MCF 10A (cell line): ENCODE measurements at regions not wholly inside any gene's neighbourhood (a gene's known extent, or its start where the extent isn't known, plus 50 kb on each side); places are given as distances from the start of the nearest gene placed in this dataset.
A peak's percentile ranks its signal among the peaks of the same experiment; 100 is the strongest.

Experiments
- BruUV-seq: library from RNA; stranded (reverse); fragments of 400-500 nt; replicated peaks from 2 replicates; lab custom pipeline; 2021; lab: Mats Ljungman, UMichigan
- CTCF ChIA-PET: fragments of 300-600 bp; sonication (Branson Sonifier 250); formaldehyde crosslinking; extraction: SDS; loops from one replicate; lab custom pipeline; 2021; ENCODE audit warnings: antibody characterized with exemption, inconsistent platforms; lab: Yijun Ruan, JAX
- POLR2A ChIA-PET: fragments of 300-600, 350-650 bp; sonication (Branson Sonifier 250); formaldehyde crosslinking; extraction: SDS; loops from one replicate; lab custom pipeline; 2020; ENCODE audit warnings: antibody characterized with exemption, inconsistent platforms; lab: Yijun Ruan, JAX
- DNase-seq: peaks from one replicate; pipeline ENCODE4 v3.0.0-alpha.2; 2018; ENCODE audit not compliant: unreplicated experiment
- H3K27ac Mint-ChIP-seq: one replicate; pipeline ENCODE4 v1.8.0; 2022; ENCODE audit warnings: mild to moderate bottlenecking, low read depth, mixed read lengths; ENCODE audit not compliant: unreplicated experiment
- H3K27me3 Mint-ChIP-seq: one replicate; pipeline ENCODE4 v1.8.0; 2022; ENCODE audit warnings: mixed read lengths; ENCODE audit not compliant: insufficient read depth, unreplicated experiment
- H3K36me3 Mint-ChIP-seq: one replicate; pipeline ENCODE4 v1.8.0; 2022; ENCODE audit warnings: mild to moderate bottlenecking, moderate library complexity, mixed read lengths; ENCODE audit not compliant: insufficient read depth, unreplicated experiment
- H3K4me1 Mint-ChIP-seq: one replicate; pipeline ENCODE4 v1.8.0; 2022; ENCODE audit warnings: mixed read lengths; ENCODE audit not compliant: insufficient read depth, unreplicated experiment
- H3K4me3 Mint-ChIP-seq: one replicate; pipeline ENCODE4 v1.8.0; 2022; ENCODE audit warnings: mild to moderate bottlenecking, moderate library complexity, mixed read lengths; ENCODE audit not compliant: unreplicated experiment
- H3K9me3 Mint-ChIP-seq: one replicate; pipeline ENCODE4 v1.8.0; 2022; ENCODE audit warnings: mixed read lengths; ENCODE audit not compliant: unreplicated experiment
- CTCF ChIP-seq: fragments of 200-600 bp; IDR thresholded peaks from one replicate; pipeline ENCODE4 v1.8.0; 2022; ENCODE audit warnings: antibody characterized with exemption, mild to moderate bottlenecking; ENCODE audit not compliant: unreplicated experiment
- intact Hi-C: fragments of 100-400 bp; cut with micrococcal nuclease; formaldehyde crosslinking; loops from 2 replicates; pipeline ENCODE4 v1.14.1; 2022

GRCh38 chr6:104218116-104218515, 641.6 kb downstream of the HACE1 start:
- POLR2A ChIA-PET = no interaction called here
- Mint-ChIP-seq H3K27ac (peak overlapping the region; percentile 3), H3K4me1 (peaks cover 19% of the 10 kb centered on the region), H3K4me3 (no peak overlapping the region), H3K36me3 (no peaks in the 10 kb centered on the region), H3K9me3 (no peaks in the 10 kb centered on the region), H3K27me3 (no peaks in the 10 kb centered on the region)
- CTCF ChIA-PET = no interaction called here
- no peak for TF ChIP-seq CTCF
- intact Hi-C loops = no loop called here
- DNase-seq = peak; percentile 2
- BruUV-seq = no TSS peak

GRCh38 chr6:104214901-104215300, 644.8 kb downstream of the HACE1 start:
- POLR2A ChIA-PET = interaction anchor here (0.6 kb wide), 1 partner anchor 355 kb away, joined by 4 read pairs; no protein-coding TSS in a partner anchor
- no TSS peak for BruUV-seq
- H3K4me1 Mint-ChIP-seq = peaks cover 19% of the 10 kb centered on the region
- no peak for DNase-seq
- no peak overlapping the region for H3K4me3 Mint-ChIP-seq
- no peaks in the 10 kb centered on the region for H3K9me3 Mint-ChIP-seq
- no peaks in the 10 kb centered on the region for H3K36me3 Mint-ChIP-seq
- no peak for TF ChIP-seq CTCF
- CTCF ChIA-PET = no interaction called here
- no peaks in the 10 kb centered on the region for H3K27me3 Mint-ChIP-seq
- intact Hi-C loops = no loop called here
- H3K27ac Mint-ChIP-seq = no peak overlapping the region

- H3K27ac Mint-ChIP-seq = peak overlapping the region; percentile 66
- intact Hi-C loops = no loop called here
These were observed 646.6 kb downstream of the HACE1 start for GRCh38 chr6:104212977-104213668.

GRCh38 chr6:104207635-104208034, 652.1 kb downstream of the HACE1 start:
- no TSS peak for BruUV-seq
- no peaks in the 10 kb centered on the region for H3K36me3 Mint-ChIP-seq

More at GRCh38 chr6:104212977-104213668, 646.6 kb downstream of the HACE1 start:
- no peaks in the 10 kb centered on the region for H3K9me3 Mint-ChIP-seq
- DNase-seq = peak; percentile 8
- H3K36me3 Mint-ChIP-seq = no peaks in the 10 kb centered on the region
- ChIA-PET CTCF (no interaction called here), POLR2A (no interaction called here)
- TF ChIP-seq CTCF = no peak
- peaks cover 14% of the 10 kb centered on the region for H3K4me1 Mint-ChIP-seq
- BruUV-seq = no TSS peak
- H3K27me3 Mint-ChIP-seq = no peaks in the 10 kb centered on the region
- no peak overlapping the region for H3K4me3 Mint-ChIP-seq

More at GRCh38 chr6:104207635-104208034, 652.1 kb downstream of the HACE1 start:
- Mint-ChIP-seq H3K27me3 (no peaks in the 10 kb centered on the region), H3K27ac (no peak overlapping the region), H3K4me1 (no peaks in the 10 kb centered on the region), H3K9me3 (no peaks in the 10 kb centered on the region), H3K4me3 (no peak overlapping the region)
- DNase-seq = no peak
- ChIA-PET CTCF (no interaction called here), POLR2A (no interaction called here)
- intact Hi-C loops = no loop called here
- no peak for TF ChIP-seq CTCF
